MM.1S (cell line): ENCODE measurements at regions not wholly inside any gene's neighbourhood (a gene's known extent, or its start where the extent isn't known, plus 50 kb on each side); places are given as distances from the start of the nearest gene placed in this dataset.

ENCODE experiments used
- DNase-seq: peaks from one replicate; pipeline ENCODE4 v3.0.0-alpha.2; 2015
- H2AFZ ChIP-seq: fragments of 300-600 bp; sonication (generic); 2 replicates; pipeline ENCODE4 v1.6.0; 2016; ENCODE audit warnings: antibody characterized with exemption, low read length
- H3F3A ChIP-seq: fragments of 300-600 bp; sonication (generic); 2 replicates; pipeline ENCODE4 v1.6.1; 2016; ENCODE audit warnings: mild to moderate bottlenecking, antibody characterized with exemption, low read length, moderate library complexity, mixed read lengths; ENCODE audit not compliant: insufficient read depth
- H3K27ac ChIP-seq: fragments of 300-600 bp; sonication (generic); 2 replicates; pipeline ENCODE4 v1.5.1; 2016; ENCODE audit warnings: mild to moderate bottlenecking, low read length
- H3K27me3 ChIP-seq: fragments of 300-600 bp; sonication (generic); replicated peaks from 2 replicates; pipeline ENCODE4 v1.6.0; 2016; ENCODE audit warnings: low read length; ENCODE audit not compliant: insufficient read depth
- H3K36me3 ChIP-seq: fragments of 300-600 bp; sonication (generic); replicated peaks from 2 replicates; pipeline ENCODE4 v1.6.1; 2016; ENCODE audit warnings: mild to moderate bottlenecking, low read length, mixed read lengths; ENCODE audit not compliant: insufficient read depth
- H3K4me1 ChIP-seq: fragments of 300-600 bp; sonication (generic); 2 replicates; pipeline ENCODE4 v1.6.1; 2016; ENCODE audit warnings: low read length, mixed read lengths
- H3K4me2 ChIP-seq: fragments of 300-600 bp; sonication (generic); 2 replicates; pipeline ENCODE4 v1.6.0; 2016; ENCODE audit warnings: low read depth, low read length
- H3K4me3 ChIP-seq: fragments of 300-600 bp; sonication (generic); 2 replicates; pipeline ENCODE4 v1.5.1; 2016; ENCODE audit warnings: low read length, mixed read lengths
- H3K79me2 ChIP-seq: fragments of 300-600 bp; sonication (generic); 2 replicates; pipeline ENCODE4 v1.6.1; 2016; ENCODE audit warnings: mixed run types, low read length, mixed read lengths
- H3K9ac ChIP-seq: fragments of 300-600 bp; sonication (generic); 2 replicates; pipeline ENCODE4 v1.6.1; 2016; ENCODE audit warnings: low read length, mixed read lengths
- H3K9me2 ChIP-seq: fragments of 300-600 bp; sonication (generic); replicated peaks from 2 replicates; pipeline ENCODE4 v1.6.1; 2016; ENCODE audit warnings: mild to moderate bottlenecking, low read length, mixed read lengths; ENCODE audit not compliant: insufficient read depth
- H3K9me3 ChIP-seq: fragments of 300-600 bp; sonication (generic); replicated peaks from 2 replicates; pipeline ENCODE4 v1.6.1; 2016; ENCODE audit warnings: mild to moderate bottlenecking, low read length, mixed read lengths; ENCODE audit not compliant: insufficient read depth
- H4K20me1 ChIP-seq: fragments of 300-600 bp; sonication (generic); 2 replicates; pipeline ENCODE4 v1.6.1; 2016; ENCODE audit warnings: mild to moderate bottlenecking, low read length, moderate library complexity, mixed read lengths; ENCODE audit not compliant: insufficient read depth
- EZH2 ChIP-seq: fragments of 300-600 bp; sonication (generic); optimal IDR thresholded peaks from 2 replicates; pipeline ENCODE3; 2017; ENCODE audit warnings: low read depth, mild to moderate bottlenecking, antibody characterized with exemption, low read length, mixed read lengths
- TF ChIP-seq, protein P1 (sequence below): fragments of 300-600 bp; sonication (generic); IDR thresholded peaks from 2 replicates; pipeline ENCODE4 v1.5.1; 2016; ENCODE audit warnings: antibody characterized with exemption, low read length, mixed read lengths

DNA sequence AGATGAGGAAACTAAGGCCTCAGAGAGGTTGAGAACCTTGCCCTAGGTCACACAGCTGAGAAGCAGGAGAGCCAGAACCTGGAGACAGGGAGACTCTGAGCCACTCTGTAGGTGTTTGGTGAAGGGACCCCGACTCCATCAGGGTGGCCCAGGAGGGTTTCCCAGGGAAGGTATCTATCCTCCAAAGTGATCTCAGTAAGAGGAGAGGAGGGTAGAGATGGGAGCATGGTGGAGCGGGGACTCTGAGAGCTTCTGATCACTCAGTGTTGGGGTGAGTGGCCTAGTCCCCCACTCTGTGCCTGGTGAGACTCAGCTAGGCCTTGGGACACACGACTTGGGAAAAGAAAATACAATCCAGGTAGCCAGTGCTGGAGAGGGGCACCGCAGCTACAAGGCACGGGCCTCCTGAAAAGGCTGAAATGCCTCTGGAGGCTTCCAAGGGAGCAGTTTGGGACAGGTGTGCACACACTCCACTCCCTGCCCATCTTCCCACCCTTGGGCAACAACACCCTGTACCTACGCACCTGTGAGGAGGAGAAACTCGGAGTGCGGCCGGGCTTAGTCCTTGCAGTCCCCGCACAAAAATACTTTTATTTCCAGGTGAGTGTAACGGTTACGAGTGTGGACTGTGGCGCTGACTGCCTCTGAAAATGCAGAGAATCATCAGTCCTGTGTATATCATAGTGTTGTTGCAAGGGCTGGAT is 80.8 kb downstream of the CAMK2N1 start:
- no peak overlapping the region for H3K4me2 ChIP-seq
- H3K36me3 ChIP-seq: no peaks in the 10 kb centered on the region
- H3K27me3 ChIP-seq: peaks cover 85% of the 10 kb centered on the region
- no peaks in the 10 kb centered on the region for H4K20me1 ChIP-seq
- TF ChIP-seq, protein P1, sequence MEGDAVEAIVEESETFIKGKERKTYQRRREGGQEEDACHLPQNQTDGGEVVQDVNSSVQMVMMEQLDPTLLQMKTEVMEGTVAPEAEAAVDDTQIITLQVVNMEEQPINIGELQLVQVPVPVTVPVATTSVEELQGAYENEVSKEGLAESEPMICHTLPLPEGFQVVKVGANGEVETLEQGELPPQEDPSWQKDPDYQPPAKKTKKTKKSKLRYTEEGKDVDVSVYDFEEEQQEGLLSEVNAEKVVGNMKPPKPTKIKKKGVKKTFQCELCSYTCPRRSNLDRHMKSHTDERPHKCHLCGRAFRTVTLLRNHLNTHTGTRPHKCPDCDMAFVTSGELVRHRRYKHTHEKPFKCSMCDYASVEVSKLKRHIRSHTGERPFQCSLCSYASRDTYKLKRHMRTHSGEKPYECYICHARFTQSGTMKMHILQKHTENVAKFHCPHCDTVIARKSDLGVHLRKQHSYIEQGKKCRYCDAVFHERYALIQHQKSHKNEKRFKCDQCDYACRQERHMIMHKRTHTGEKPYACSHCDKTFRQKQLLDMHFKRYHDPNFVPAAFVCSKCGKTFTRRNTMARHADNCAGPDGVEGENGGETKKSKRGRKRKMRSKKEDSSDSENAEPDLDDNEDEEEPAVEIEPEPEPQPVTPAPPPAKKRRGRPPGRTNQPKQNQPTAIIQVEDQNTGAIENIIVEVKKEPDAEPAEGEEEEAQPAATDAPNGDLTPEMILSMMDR: no peak
- no peak for TF ChIP-seq EZH2
- H3K4me1 ChIP-seq: no peaks in the 10 kb centered on the region
- no peak overlapping the region for H3K27ac ChIP-seq
- no peak overlapping the region for H2AFZ ChIP-seq
- H3K4me3 ChIP-seq: no peak overlapping the region
- DNase-seq: no peak
- H3K9me2 ChIP-seq: no peaks in the 10 kb centered on the region
- H3K9ac ChIP-seq: no peak overlapping the region
- H3F3A ChIP-seq: no peaks in the 10 kb centered on the region
- no peaks in the 10 kb centered on the region for H3K79me2 ChIP-seq
- H3K9me3 ChIP-seq: no peaks in the 10 kb centered on the region
